Adrenal gland (tissue), 9 donors: ENCODE measurements at regions not wholly inside any gene's neighbourhood (a gene's known extent, or its start where the extent isn't known, plus 50 kb on each side); places are given as distances from the start of the nearest gene placed in this dataset.

Experiments
- DNase-seq, 7 donors: peaks; one replicate each; pipeline ENCODE4 v3.0.0-alpha.2; 2019 to 2020
- H3K27ac ChIP-seq, 5 donors: fragments of 200-600 bp; sonication (generic) in 4 of 5; 1 replicate in 3 of 5; 2 replicates in 2 of 5; pipeline versions ENCODE4 v1.5.1 to v1.8.0; 2016 to 2020; ENCODE audit warnings: mild to moderate bottlenecking in 1 of 5
- H3K27me3 ChIP-seq: fragments of 200-600 bp; 2 replicates; pipeline ENCODE4 v1.8.0; 2021
- H3K36me3 ChIP-seq, 2 donors: fragments of 200-600 bp; replicated peaks in 1 of 2; 1 replicate in 1 of 2; 2 replicates in 1 of 2; pipeline versions ENCODE4 v1.5.1 to v1.8.0; 2018 to 2022
- H3K4me1 ChIP-seq, 2 donors: fragments of 200-600 bp; replicated peaks in 1 of 2; 1 replicate in 1 of 2; 2 replicates in 1 of 2; pipeline versions ENCODE4 v1.5.1 to v1.8.0; 2018 to 2021
- H3K4me3 ChIP-seq, 4 donors: fragments of 200-600 bp; sonication (generic) in 3 of 4; one replicate each; pipeline ENCODE4 v1.5.1; 2016 to 2018
- H3K9me3 ChIP-seq, 3 donors: fragments of 200-600 bp; sonication (generic) in 1 of 3; replicated peaks in 1 of 3; 1 replicate in 2 of 3; 2 replicates in 1 of 3; pipeline versions ENCODE4 v1.5.1 to v1.8.0; 2016 to 2021
- POLR2A ChIP-seq, 2 donors: fragments of 450-650 bp; IDR thresholded peaks; one replicate each; pipeline ENCODE4 v1.6.1; 2017; ENCODE audit warnings: antibody characterized with exemption in 2 of 2, mild to moderate bottlenecking in 2 of 2, moderate library complexity in 1 of 2
- WGBS, 4 donors: extraction: QIAGEN DNeasy Blood & Tissue Kit in 2 of 4; methylation state at CpG; one replicate each; pipeline versions ENCODE4 v1.1.5 to v1.1.7; 2013 to 2017; 5-methylcytosine and 5-hydroxymethylcytosine counted together
- intact Hi-C, 2 donors: fragments of 100-400 bp; cut with DNase I; formaldehyde crosslinking; loops; one replicate each; pipeline versions ENCODE4 v1.14.1 to v1.15.0; 2022 to 2023
- TF ChIP-seq, protein P1 (sequence below), 6 experiments: fragments of 450-650 bp in 4 of 6; fragments of 200-600 bp in 2 of 6; sonication (generic) in 1 of 6; IDR thresholded peaks; 1 replicate in 5 of 6; 2 replicates in 1 of 6; pipeline versions ENCODE4 v1.5.1 to v1.8.0; 2016 to 2021; ENCODE audit warnings: antibody characterized with exemption in 6 of 6, mild to moderate bottlenecking in 2 of 6, moderate library complexity in 1 of 6
- donor health status: healthy with polysubstance abuse.
- donor health status: Bipolar disorder and iron deficiency.
- donor health status: DM: yes; HTN: yes; CAD: no.
- donor health status: DM: no; HTN: no; CAD: no.
- donor health status: DM: no; HTN: no; CAD: no.

DNA sequence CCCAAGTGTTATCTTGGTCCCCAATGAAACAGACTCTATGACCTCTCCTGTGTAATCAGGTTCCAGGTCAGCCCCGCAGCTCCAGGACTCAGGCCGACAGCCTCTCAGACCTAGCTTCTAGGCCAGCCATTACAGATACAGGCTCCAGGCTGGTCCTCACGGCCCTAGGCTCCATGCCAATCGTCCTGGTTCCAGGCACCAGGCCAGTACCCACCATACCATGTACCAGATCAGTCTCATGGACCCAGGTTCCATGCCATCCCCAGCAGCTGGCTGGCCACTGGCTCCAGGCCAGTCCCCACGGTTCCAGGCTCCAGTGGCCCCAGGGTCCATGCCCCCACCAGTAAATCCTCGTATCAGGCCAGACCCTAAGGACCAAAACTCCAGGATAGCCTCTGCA is 1326.6 kb upstream of the C9orf72 start:
- Histone ChIP-seq H3K9me3 (no peaks in the 10 kb centered on the region), H3K4me3 (no peak overlapping the region), H3K4me1 (no peaks in the 10 kb centered on the region), H3K27me3 (no peaks in the 10 kb centered on the region), H3K27ac (no peak overlapping the region), H3K36me3 (no peaks in the 10 kb centered on the region)
- TF ChIP-seq, protein P1, sequence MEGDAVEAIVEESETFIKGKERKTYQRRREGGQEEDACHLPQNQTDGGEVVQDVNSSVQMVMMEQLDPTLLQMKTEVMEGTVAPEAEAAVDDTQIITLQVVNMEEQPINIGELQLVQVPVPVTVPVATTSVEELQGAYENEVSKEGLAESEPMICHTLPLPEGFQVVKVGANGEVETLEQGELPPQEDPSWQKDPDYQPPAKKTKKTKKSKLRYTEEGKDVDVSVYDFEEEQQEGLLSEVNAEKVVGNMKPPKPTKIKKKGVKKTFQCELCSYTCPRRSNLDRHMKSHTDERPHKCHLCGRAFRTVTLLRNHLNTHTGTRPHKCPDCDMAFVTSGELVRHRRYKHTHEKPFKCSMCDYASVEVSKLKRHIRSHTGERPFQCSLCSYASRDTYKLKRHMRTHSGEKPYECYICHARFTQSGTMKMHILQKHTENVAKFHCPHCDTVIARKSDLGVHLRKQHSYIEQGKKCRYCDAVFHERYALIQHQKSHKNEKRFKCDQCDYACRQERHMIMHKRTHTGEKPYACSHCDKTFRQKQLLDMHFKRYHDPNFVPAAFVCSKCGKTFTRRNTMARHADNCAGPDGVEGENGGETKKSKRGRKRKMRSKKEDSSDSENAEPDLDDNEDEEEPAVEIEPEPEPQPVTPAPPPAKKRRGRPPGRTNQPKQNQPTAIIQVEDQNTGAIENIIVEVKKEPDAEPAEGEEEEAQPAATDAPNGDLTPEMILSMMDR (IDR thresholded peaks at IDR 0.05): no peak
- TF ChIP-seq POLR2A (IDR thresholded peaks at IDR 0.05): no peak
- DNase-seq: no peak
- 62 to 84% (median 72%) methylated on average over 4 to 6 of the region's 6 CpGs for WGBS, 4 donors
- intact Hi-C loops: no loop called here

DNA sequence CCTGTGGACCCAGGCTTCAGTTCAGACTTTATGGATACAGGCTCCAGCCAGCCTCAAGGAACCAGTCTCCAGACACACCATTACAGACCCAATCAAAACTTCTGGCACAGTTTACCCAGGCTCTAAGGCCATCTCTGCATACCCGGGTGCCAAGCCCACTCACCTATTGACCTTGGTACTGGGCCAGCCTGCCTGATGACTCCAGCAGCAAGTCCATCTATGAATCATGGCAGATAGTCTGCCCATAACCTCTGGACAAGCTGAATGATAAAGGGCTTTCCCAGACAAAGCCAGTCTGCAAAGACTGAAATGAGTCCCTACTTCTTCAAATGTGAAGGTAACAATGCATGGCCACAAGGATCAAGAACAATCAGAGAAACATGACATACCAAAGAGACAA is 1327.1 kb upstream of the C9orf72 start:
- 0 to 67% (median 52%) methylated on average over 1 of the region's 1 CpG for WGBS, 4 donors
- no peak for TF ChIP-seq POLR2A (IDR thresholded peaks at IDR 0.05)
- TF ChIP-seq, protein P1 (IDR thresholded peaks at IDR 0.05): no peak
- H3K36me3 ChIP-seq: no peaks in the 10 kb centered on the region
- DNase-seq: no peak
- no peaks in the 10 kb centered on the region for H3K27me3 ChIP-seq
- H3K4me1 ChIP-seq: no peaks in the 10 kb centered on the region
- H3K27ac ChIP-seq: no peak overlapping the region
- H3K4me3 ChIP-seq: no peak overlapping the region
- H3K9me3 ChIP-seq: no peaks in the 10 kb centered on the region
- intact Hi-C loops: no loop called here

DNA sequence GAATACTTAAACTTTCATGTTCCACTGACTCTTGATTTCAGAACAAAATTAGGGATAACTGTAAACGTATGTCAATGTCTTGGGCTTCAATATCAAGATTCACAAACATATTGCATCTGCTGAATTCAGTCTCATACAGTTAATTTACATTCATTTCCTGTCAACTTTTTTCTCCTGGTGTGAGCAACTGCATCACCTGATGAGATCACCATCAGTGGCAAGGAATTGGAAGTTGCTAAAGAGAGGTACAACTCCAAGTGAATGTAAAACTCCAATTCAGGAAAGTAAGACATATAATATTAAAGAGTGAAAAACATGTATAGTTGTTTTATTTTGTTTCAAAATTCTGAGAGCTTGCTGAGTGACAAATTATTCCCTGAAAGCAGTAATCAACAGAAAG is 1336.2 kb upstream of the C9orf72 start:
- Histone ChIP-seq H3K36me3 (no peaks in the 10 kb centered on the region), H3K4me1 (no peaks in the 10 kb centered on the region), H3K27me3 (no peaks in the 10 kb centered on the region), H3K4me3 (no peak overlapping the region), H3K27ac (no peak overlapping the region), H3K9me3 (no peaks in the 10 kb centered on the region)
- no peak for TF ChIP-seq POLR2A (IDR thresholded peaks at IDR 0.05)
- TF ChIP-seq, protein P1 (IDR thresholded peaks at IDR 0.05): no peak
- intact Hi-C loops: no loop called here
- WGBS, 4 donors: 50 to 75% (median 58%) methylated on average over 1 of the region's 1 CpG
- DNase-seq: no peak

DNA sequence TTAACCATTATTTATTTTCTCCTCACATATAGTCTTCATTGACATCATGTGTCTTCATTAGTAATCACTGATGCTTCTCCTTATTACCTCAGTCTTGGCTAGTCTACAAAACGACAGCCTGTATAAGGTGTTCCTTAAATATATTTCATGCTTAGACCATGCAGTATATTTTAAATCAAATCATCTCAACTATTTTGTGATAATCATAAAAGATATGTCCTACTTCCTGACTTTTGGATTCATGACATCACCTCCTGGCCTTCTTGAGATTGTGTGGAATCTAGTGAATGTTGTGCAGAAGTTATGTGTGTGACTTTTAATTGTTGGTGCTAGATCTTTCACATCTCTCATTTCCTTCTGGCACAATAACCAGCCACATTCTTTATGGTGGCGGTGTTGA is 1339.3 kb upstream of the C9orf72 start:
- intact Hi-C loops: no loop called here
- Histone ChIP-seq H3K27me3 (no peaks in the 10 kb centered on the region), H3K4me3 (no peak overlapping the region)

More for the DNA sequence above, 1339.3 kb upstream of the C9orf72 start:
- TF ChIP-seq, protein P1 (IDR thresholded peaks at IDR 0.05): no peak
- no peak for TF ChIP-seq POLR2A (IDR thresholded peaks at IDR 0.05)
- no peak overlapping the region for H3K27ac ChIP-seq
- 66 to 85% (median 70%) methylated on average over 2 of the region's 2 CpGs for WGBS, 4 donors
- no peaks in the 10 kb centered on the region for H3K4me1 ChIP-seq
- H3K9me3 ChIP-seq: no peaks in the 10 kb centered on the region
- DNase-seq: no peak
- no peaks in the 10 kb centered on the region for H3K36me3 ChIP-seq
